Activated CD8-positive, alpha-beta T cell treated with anti-CD3 and anti-CD28 coated beads, Interleukin-2, amount 10 ng/mL, durations not matched to agents 7 days and 5 days (primary cell): ENCODE measurements at regions not wholly inside any gene's neighbourhood (a gene's known extent, or its start where the extent isn't known, plus 50 kb on each side); places are given as distances from the start of the nearest gene placed in this dataset.
"Not testable (repeated sequence)": the region's sequence is repeated elsewhere in the genome, so short reads cannot be mapped to it uniquely, and the experiment has no call there.

Source experiments
- ATAC-seq: fragments of 150-1000 bp; cut with Tn5 transposase; one replicate; pipeline ENCODE4 v1.10.0; 2021; ENCODE audit warnings: moderate library complexity
- CTCF ChIA-PET: fragments of 350-600 bp; sonication (Branson Sonifier 250); formaldehyde crosslinking; loops from one replicate; lab custom pipeline; 2021; ENCODE audit warnings: antibody characterized with exemption; lab: Charles Lee
- POLR2A ChIA-PET: fragments of 350-600 bp; sonication (Branson Sonifier 250); formaldehyde crosslinking; loops from one replicate; lab custom pipeline; 2021; ENCODE audit warnings: antibody characterized with exemption; lab: Charles Lee
- DNase-seq: peaks from one replicate; pipeline ENCODE4 v3.0.0-alpha.2; 2020
- H3K27ac Mint-ChIP-seq: one replicate; pipeline ENCODE4 v1.8.0; 2021; ENCODE audit warnings: mild to moderate bottlenecking, mixed read lengths
- H3K27me3 Mint-ChIP-seq: one replicate; pipeline ENCODE4 v1.8.0; 2021; ENCODE audit warnings: low read depth, mixed read lengths
- H3K36me3 Mint-ChIP-seq: one replicate; pipeline ENCODE4 v1.8.0; 2021; ENCODE audit warnings: low read depth, mixed read lengths
- H3K4me1 Mint-ChIP-seq: one replicate; pipeline ENCODE4 v1.8.0; 2021; ENCODE audit warnings: low read depth, mixed read lengths
- H3K4me3 Mint-ChIP-seq: one replicate; pipeline ENCODE4 v1.8.0; 2021; ENCODE audit warnings: mild to moderate bottlenecking, mixed read lengths
- H3K9me3 Mint-ChIP-seq: one replicate; pipeline ENCODE4 v1.8.0; 2022; ENCODE audit warnings: mixed read lengths; ENCODE audit not compliant: insufficient read depth

DNA sequence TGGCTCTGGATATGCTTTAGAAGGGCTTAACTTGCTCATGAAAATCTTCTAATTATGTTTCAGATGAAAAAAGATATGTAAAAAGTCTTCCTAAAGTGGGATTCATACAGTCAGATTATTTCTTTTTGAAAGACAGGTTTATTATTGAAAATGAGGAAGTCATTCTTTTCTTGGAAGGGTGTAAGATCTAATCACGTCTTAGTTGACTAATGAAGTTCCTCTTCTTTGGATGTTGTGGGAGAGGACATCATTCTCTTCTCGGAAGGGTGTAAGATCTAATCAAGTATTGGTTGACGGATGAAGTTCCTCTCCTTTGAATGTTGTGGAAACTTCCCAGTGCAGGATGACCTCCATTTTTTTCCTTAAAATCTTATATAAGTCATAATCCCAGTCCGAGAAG, 74.9 kb downstream of the ALG10 start:
- no peaks in the 10 kb centered on the region for H3K9me3 Mint-ChIP-seq
- CTCF ChIA-PET, result no interaction called here
- H3K36me3 Mint-ChIP-seq, result no peaks in the 10 kb centered on the region
- no peak for DNase-seq
- H3K4me1 Mint-ChIP-seq, result no peaks in the 10 kb centered on the region
- no peak overlapping the region for H3K4me3 Mint-ChIP-seq
- ATAC-seq, result no peak
- no peak overlapping the region for H3K27ac Mint-ChIP-seq
- POLR2A ChIA-PET, result no interaction called here
- peaks cover 2% of the 10 kb centered on the region for H3K27me3 Mint-ChIP-seq

DNA sequence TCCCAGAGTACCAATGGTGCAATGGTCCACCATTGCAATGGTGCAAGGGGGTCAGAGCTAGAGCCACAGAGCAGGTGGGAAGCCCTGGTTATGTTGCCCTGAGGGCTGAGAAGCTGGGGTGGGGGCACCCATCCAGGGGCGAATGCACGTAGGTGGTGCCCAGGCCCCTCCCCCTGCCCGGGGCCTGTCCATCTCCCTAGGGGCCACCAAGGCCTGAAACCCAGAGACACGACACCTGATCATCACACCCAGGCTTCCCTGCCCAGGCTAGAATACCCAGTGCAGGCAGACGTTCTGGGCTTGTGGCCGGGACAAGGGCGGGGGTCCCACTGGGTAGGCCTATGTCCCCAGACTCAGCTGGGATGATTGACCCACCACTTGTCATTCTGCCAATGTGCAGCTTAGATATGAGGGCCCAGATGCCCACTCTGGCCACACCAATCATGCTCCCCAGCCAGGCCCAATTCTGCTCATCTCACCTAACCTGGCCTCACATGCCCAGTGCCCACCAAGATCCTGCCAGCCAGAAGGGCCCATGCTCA, 83.2 kb downstream of the ALG10 start:
- no peak for ATAC-seq

DNA sequence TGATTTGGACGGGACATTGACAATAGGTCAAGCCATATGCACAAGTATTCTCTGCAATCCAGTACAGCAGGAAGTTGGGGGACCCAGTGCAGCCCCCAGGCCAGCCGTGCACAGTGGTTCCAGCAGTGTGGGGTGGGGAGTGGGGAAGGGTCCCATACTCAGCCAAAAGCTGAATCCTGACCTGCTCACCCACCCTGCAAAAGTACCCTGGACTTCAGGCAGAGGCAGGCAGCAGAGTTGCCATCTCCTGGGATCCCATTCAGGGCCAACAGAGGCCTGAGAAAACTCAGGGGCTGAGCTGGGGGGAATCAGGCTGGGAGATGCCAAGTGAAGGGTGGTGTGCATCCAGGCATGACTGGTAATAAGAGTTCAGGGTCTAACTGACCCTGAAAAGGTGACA, 83.9 kb downstream of the ALG10 start:
- no peaks in the 10 kb centered on the region for H3K36me3 Mint-ChIP-seq
- H3K27me3 Mint-ChIP-seq, result peaks cover 4% of the 10 kb centered on the region
- ATAC-seq (no peak), DNase-seq (no peak)
- no peaks in the 10 kb centered on the region for H3K4me1 Mint-ChIP-seq
- ChIA-PET CTCF (interaction anchor here (0.8 kb wide), 1 partner anchor 16 kb away, joined by 3 read pairs; no protein-coding TSS in a partner anchor), POLR2A (no interaction called here)
- no peaks in the 10 kb centered on the region for H3K9me3 Mint-ChIP-seq
- H3K27ac Mint-ChIP-seq, result no peak overlapping the region
- H3K4me3 Mint-ChIP-seq, result no peak overlapping the region

More for the DNA sequence above, 83.2 kb downstream of the ALG10 start:
- Mint-ChIP-seq H3K9me3 (no peaks in the 10 kb centered on the region), H3K27me3 (peaks cover 4% of the 10 kb centered on the region), H3K4me3 (no peak overlapping the region), H3K36me3 (no peaks in the 10 kb centered on the region), H3K4me1 (no peaks in the 10 kb centered on the region), H3K27ac (no peak overlapping the region)
- DNase-seq, result no peak
- POLR2A ChIA-PET, result no interaction called here
- CTCF ChIA-PET, result no interaction called here

DNA sequence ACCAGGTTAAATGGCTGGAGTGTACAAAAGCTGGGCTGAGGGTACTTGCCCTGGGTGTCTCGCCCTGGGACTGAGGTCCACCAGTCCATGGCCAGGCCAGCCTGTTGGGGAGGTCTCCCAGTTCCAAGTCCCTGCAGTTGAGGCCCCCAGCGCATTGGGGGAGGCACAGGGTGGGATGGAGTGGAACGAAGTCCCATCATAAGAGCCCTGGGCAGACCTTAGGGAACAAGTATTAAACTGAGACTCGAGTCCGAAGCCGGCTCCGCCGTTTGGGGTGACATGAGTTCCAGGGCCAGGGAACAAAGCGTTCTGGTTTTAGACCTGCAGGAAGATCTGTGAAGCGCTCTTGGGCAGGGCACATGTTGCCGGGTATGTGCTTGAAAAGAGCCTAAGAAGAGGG, 84.7 kb downstream of the ALG10 start:
- Mint-ChIP-seq H3K27ac (no peak overlapping the region), H3K27me3 (peaks cover 4% of the 10 kb centered on the region), H3K4me3 (no peak overlapping the region), H3K36me3 (no peaks in the 10 kb centered on the region), H3K9me3 (no peaks in the 10 kb centered on the region), H3K4me1 (no peaks in the 10 kb centered on the region)
- ATAC-seq (no peak), DNase-seq (no peak)
- ChIA-PET POLR2A (no interaction called here), CTCF (interaction anchor here (0.8 kb wide), 1 partner anchor 16 kb away, joined by 3 read pairs; no protein-coding TSS in a partner anchor)

DNA sequence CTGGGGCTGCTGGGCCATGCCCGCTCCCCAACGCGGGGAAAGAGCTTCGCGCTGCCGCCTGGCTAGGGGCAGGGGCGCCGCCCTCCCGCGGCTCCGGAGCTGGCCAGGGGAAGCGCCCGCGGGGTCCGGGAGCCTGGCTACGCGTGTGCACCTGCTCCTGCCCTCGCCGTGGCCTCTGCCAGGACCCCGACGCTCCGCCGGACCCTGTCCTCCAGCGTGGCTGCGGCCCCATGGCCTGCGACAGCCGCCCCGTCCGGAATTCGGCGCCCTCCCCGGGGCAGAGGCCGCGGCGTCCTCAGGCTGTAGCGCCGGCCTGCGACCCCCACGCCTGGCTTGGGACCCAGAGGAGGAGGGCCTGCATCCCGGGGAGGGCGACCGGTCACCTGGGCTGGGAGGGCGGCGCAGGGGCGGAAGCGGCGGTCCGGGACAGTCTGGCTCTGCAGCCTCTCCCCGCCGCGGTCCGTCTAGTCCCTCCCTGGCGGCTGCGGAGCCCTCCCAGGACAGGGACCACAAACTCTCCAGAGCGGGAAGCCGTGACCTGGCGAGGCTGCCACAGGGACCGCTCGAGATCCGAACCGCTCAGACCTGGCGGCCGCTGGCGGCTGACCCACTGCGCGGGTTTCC, 85.6 kb downstream of the ALG10 start:
- H3K36me3 Mint-ChIP-seq, result no peaks in the 10 kb centered on the region
- H3K27me3 Mint-ChIP-seq, result peaks cover 4% of the 10 kb centered on the region
- no peaks in the 10 kb centered on the region for H3K9me3 Mint-ChIP-seq
- POLR2A ChIA-PET, result no interaction called here
- H3K4me3 Mint-ChIP-seq, result no peak overlapping the region
- DNase-seq (no peak), ATAC-seq (no peak)
- CTCF ChIA-PET, result no interaction called here
- H3K4me1 Mint-ChIP-seq, result no peaks in the 10 kb centered on the region
- H3K27ac Mint-ChIP-seq, result no peak overlapping the region

DNA sequence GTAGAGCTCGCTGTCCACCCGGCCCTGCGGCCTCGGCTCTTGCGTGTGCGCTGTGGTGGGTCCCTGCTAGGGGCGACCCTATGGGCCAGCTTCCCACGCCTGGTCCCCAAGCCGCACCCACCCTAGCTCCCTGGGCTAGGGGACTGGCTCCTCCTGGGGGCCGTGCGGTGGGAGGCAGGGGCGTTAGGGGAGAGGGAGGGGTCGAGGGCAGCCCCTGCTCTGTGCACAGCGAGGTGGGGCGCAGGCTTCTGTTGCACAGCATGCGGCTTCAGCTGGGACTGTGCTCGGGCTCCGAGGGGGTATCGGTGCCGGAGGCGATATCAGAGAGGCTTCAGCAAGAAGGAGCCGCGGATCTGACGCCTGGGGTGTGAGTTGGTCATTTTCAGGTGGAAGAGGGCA, 86.1 kb downstream of the ALG10 start:
- no peaks in the 10 kb centered on the region for H3K9me3 Mint-ChIP-seq
- H3K27me3 Mint-ChIP-seq, result peaks cover 4% of the 10 kb centered on the region
- ChIA-PET POLR2A (no interaction called here), CTCF (no interaction called here)
- H3K4me1 Mint-ChIP-seq, result no peaks in the 10 kb centered on the region
- DNase-seq (no peak), ATAC-seq (no peak)
- H3K4me3 Mint-ChIP-seq, result no peak overlapping the region
- H3K36me3 Mint-ChIP-seq, result no peaks in the 10 kb centered on the region
- H3K27ac Mint-ChIP-seq, result no peak overlapping the region

DNA sequence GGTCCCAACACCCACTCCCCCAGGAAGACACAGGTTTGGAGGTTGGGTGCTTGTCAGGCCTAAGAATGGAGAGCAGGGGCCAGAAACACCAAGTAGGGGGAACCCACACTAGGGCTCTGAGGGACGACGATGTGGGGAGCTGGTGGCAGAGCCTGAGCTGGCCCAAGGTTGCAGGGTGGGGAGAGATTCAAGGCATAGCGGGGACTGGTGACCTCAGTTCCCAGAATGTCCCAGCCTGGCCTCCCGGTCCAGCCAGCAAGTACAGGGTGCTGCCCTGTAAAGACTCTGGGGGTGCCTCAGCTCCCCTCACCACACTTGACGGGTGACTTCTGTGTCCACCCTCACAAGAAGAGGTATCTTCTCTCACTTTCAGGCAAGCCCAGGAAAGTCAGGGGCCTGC, 86.7 kb downstream of the ALG10 start:
- H3K4me1 Mint-ChIP-seq, result no peaks in the 10 kb centered on the region
- H3K27ac Mint-ChIP-seq, result no peak overlapping the region
- H3K9me3 Mint-ChIP-seq, result no peaks in the 10 kb centered on the region
- POLR2A ChIA-PET, result no interaction called here
- H3K27me3 Mint-ChIP-seq, result peaks cover 4% of the 10 kb centered on the region
- ATAC-seq (no peak), DNase-seq (no peak)
- no peak overlapping the region for H3K4me3 Mint-ChIP-seq
- CTCF ChIA-PET, result no interaction called here
- H3K36me3 Mint-ChIP-seq, result no peaks in the 10 kb centered on the region

DNA sequence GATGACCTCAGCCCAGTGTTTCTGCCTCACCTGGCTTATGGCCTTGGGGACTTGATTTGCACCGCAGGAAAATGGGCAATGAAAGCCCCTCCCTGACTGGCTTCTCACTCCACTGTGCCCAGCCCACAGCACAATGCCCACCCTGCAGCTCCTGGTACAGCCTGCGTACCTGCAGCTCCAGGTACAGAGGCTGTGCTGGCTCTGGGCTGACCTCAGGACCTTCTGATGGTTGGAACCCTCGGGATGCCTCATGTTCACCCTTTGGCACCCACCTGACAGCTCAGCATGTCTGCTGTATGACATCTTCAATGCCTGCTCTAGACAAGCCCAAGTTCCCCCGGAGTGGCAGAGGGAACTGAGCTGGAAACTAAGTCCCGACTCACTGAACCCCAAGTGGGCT, 87.1 kb downstream of the ALG10 start:
- no peak for ATAC-seq
- CTCF ChIA-PET, result no interaction called here
- POLR2A ChIA-PET, result no interaction called here
- H3K4me1 Mint-ChIP-seq, result no peaks in the 10 kb centered on the region
- H3K27me3 Mint-ChIP-seq, result peaks cover 4% of the 10 kb centered on the region
- H3K27ac Mint-ChIP-seq, result no peak overlapping the region
- DNase-seq, result no peak
- H3K4me3 Mint-ChIP-seq, result no peak overlapping the region
- no peaks in the 10 kb centered on the region for H3K9me3 Mint-ChIP-seq
- no peaks in the 10 kb centered on the region for H3K36me3 Mint-ChIP-seq

DNA sequence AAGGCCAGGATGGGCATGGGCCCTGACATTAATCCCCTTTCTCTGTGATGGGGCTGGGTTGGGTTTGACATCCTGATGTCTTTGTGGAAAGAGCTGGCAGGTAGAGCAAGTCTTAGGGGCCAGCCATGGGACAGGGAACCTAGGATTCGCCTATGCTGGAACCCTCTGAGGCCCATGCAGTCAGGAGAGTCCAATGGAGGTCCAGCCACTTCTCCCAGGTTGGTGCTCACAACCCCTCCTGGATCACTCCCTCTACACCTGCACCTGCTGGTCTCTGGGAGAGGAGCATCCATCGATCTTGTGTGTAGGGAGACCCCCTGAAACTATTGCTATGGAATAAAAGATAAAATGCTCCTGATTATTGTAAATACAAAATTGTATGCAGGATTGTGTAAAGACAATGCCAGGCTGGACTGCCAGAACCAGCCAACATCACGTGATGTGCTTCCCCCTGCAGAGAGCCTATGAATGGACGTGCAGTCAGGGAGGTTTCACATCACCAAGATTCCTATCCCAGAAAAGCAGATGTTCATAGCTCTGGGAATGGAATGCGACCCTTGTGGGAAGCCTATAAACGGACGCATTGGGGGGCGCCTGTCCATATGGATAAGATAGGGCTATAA, 87.7 kb downstream of the ALG10 start:
- H3K27ac Mint-ChIP-seq, H3K36me3 Mint-ChIP-seq, H3K27me3 Mint-ChIP-seq, H3K4me1 Mint-ChIP-seq, H3K4me3 Mint-ChIP-seq, DNase-seq, CTCF ChIA-PET, POLR2A ChIA-PET, H3K9me3 Mint-ChIP-seq, ATAC-seq: not testable (repeated sequence)

DNA sequence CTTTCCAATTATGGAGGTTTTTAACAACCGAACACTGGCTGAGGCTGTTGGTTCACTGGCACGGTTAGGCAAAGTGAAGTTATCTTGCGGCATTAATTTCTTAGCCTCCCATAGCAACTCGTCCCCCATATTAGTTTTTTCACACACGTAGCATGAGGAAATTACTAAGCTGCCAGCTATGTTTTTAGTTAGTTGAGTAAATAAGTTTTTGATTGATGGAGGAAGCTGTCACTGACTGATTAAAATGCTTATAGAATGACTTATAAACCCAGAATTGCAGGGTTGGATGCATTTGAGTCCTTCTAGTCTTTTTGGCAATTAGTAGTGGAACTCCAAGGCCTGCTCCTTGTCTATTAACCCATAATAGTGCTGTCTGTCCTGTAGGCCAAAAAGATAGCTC, 97.1 kb downstream of the ALG10 start:
- Mint-ChIP-seq H3K27ac (no peak overlapping the region), H3K9me3 (no peaks in the 10 kb centered on the region), H3K4me3 (no peak overlapping the region), H3K36me3 (no peaks in the 10 kb centered on the region), H3K4me1 (no peaks in the 10 kb centered on the region), H3K27me3 (no peaks in the 10 kb centered on the region)
- ATAC-seq (no peak), DNase-seq (no peak)
- ChIA-PET CTCF (no interaction called here), POLR2A (no interaction called here)

DNA sequence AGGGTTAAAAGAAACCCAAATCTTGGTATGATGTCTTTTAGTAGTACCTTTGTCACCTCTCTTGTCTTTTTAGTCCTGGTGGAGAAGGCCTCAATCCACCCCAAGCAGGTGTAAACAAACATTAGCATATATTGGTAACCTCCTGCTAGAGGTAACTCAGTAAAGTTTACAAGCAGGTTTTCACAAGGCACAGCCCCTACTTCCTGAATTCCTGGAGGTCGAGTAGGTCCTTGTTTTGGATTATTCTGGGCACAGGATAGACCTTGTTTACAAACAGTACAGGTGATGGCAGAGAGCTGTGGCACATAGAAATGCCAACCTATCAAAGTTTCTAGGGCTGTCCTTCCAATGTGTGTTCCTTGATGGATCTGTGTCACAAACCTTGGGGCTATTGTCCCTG, 99.1 kb downstream of the ALG10 start:
- no peak overlapping the region for H3K27ac Mint-ChIP-seq
- H3K36me3 Mint-ChIP-seq, result peaks cover 2% of the 10 kb centered on the region

DNA sequence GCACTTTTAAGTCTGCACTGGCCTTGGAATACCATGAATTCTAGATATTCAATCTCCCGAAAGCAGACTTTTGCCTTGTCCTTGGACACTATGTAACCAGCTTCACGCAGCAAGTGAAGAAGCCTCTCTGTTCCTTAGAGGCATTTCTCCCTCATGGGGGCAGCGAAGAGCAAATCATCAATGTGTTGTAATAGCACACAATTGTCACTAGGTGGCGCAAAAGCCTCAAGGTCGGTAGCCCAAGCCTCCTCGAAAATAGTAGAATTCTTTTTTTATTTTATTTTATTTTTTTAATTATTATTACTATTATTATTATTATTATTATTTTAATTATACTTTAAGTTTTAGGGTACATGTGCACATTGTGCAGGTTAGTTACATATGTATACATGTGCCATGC, 100.8 kb downstream of the ALG10 start:
- peaks cover 10% of the 10 kb centered on the region for H3K4me1 Mint-ChIP-seq
- ATAC-seq (peak; percentile 65), DNase-seq (peak; percentile 65)
- CTCF ChIA-PET, result interaction anchor here (0.6 to 1.3 kb wide), 12 partner anchors 8 to 1725 kb away, joined by 3 to 11 read pairs (median 3); no protein-coding TSS in a partner anchor
- POLR2A ChIA-PET, H3K27ac Mint-ChIP-seq, H3K9me3 Mint-ChIP-seq, H3K4me3 Mint-ChIP-seq, H3K36me3 Mint-ChIP-seq, H3K27me3 Mint-ChIP-seq: not testable (repeated sequence)

More for the DNA sequence above, 99.1 kb downstream of the ALG10 start:
- ATAC-seq, result no peak
- H3K4me1 Mint-ChIP-seq, result peaks cover 6% of the 10 kb centered on the region
- H3K27me3 Mint-ChIP-seq, result no peaks in the 10 kb centered on the region
- CTCF ChIA-PET, result interaction anchor here (0.6 kb wide), 1 partner anchor 19 kb away, joined by 3 read pairs; no protein-coding TSS in a partner anchor
- no peak for DNase-seq
- POLR2A ChIA-PET, result no interaction called here
- H3K4me3 Mint-ChIP-seq, result no peak overlapping the region
- H3K9me3 Mint-ChIP-seq, result no peaks in the 10 kb centered on the region
